K562 (cell line): ENCODE measurements at regions not wholly inside any gene's neighbourhood (a gene's known extent, or its start where the extent isn't known, plus 50 kb on each side); places are given as distances from the start of the nearest gene placed in this dataset.

Experiments
- ATAC-seq: fragments of 200-7000 bp; cut with Tn5 transposase; 3 replicates; pipeline ENCODE4 v1.9.1; 2020; ENCODE audit warnings: moderate library complexity
- BruUV-seq: library from RNA; stranded (reverse); fragments of 400-500 nt; replicated peaks from 2 replicates; lab custom pipeline; 2021; lab: Mats Ljungman, UMichigan
- CTCF ChIA-PET: fragments of 300-600 bp; formaldehyde crosslinking; extraction: SDS; loops from one replicate; lab custom pipeline; 2021; ENCODE audit warnings: low intra/inter-chr PET ratio; lab: Yijun Ruan, JAX
- POLR2A ChIA-PET: fragments of 300-600, 350-650 bp; sonication (Branson Sonifier 250); formaldehyde crosslinking; extraction: SDS; loops from one replicate; lab custom pipeline; 2021; ENCODE audit warnings: antibody characterized with exemption, inconsistent platforms; lab: Yijun Ruan, JAX
- DNase-seq, 4 experiments: peaks; one replicate each; pipeline versions ENCODE4 v3.0.0 to v3.0.0-alpha.2; 2011 to 2018; ENCODE audit warnings: low spot score in 3 of 4, mixed read lengths in 3 of 4; ENCODE audit errors: extremely low read depth in 1 of 4
- FAIRE-seq: peaks from 2 replicates; lab custom pipeline; 2011; peaks lifted over from hg19 to GRCh38; lab: Jason Lieb, UNC
- H2AFZ ChIP-seq: 2 replicates; pipeline ENCODE4 v1.6.0; 2011; ENCODE audit warnings: low read depth, low read length, control low read depth, inconsistent platforms
- H3K27ac ChIP-seq: fragments of 200-600 bp; 3 replicates; pipeline ENCODE4 v1.8.0; 2011; ENCODE audit warnings: low read depth, mild to moderate bottlenecking, control low read depth, inconsistent platforms, low read length, moderate library complexity, mixed read lengths; ENCODE audit errors: extremely low read depth
- H3K27me3 ChIP-seq, 2 experiments: fragments of 300-600 bp in 1 of 2; 2 replicates in 1 of 2; 3 replicates in 1 of 2; pipeline versions ENCODE4 v1.6.0 to v1.8.0; 2011; ENCODE audit warnings: inconsistent platforms in 2 of 2, low read length in 2 of 2, mild to moderate bottlenecking in 1 of 2, mixed read lengths in 1 of 2, moderate library complexity in 1 of 2; ENCODE audit not compliant: control insufficient read depth in 2 of 2, insufficient read depth in 2 of 2
- H3K36me3 ChIP-seq: fragments of 300-600 bp; 3 replicates; pipeline ENCODE4 v1.8.0; 2011; ENCODE audit warnings: mild to moderate bottlenecking, low read length, inconsistent platforms; ENCODE audit not compliant: control insufficient read depth, insufficient read depth
- H3K4me1 ChIP-seq, 2 experiments: fragments of 200-600 bp in 1 of 2; replicated peaks in 1 of 2; 2 replicates in 1 of 2; 3 replicates in 1 of 2; pipeline versions ENCODE4 v1.5.1 to v1.8.0; 2011; ENCODE audit warnings: inconsistent platforms in 2 of 2, low read length in 2 of 2, mild to moderate bottlenecking in 1 of 2, mixed read lengths in 1 of 2, moderate library complexity in 1 of 2; ENCODE audit not compliant: control insufficient read depth in 2 of 2, insufficient read depth in 2 of 2
- H3K4me2 ChIP-seq: 2 replicates; pipeline ENCODE4 v1.6.1; 2011; ENCODE audit warnings: low read length, control low read depth, inconsistent platforms, mixed read lengths; ENCODE audit not compliant: insufficient read depth
- H3K4me3 ChIP-seq: fragments of 200-600 bp; sonication (generic), shearing (Covaris generic); 2 replicates; pipeline ENCODE4 v1.5.1; 2016; ENCODE audit warnings: control low read depth, inconsistent platforms
- H3K79me2 ChIP-seq: fragments of 200-600 bp; 3 replicates; pipeline ENCODE4 v1.8.0; 2011; ENCODE audit warnings: low read length, inconsistent platforms; ENCODE audit not compliant: control insufficient read depth, insufficient read depth
- H3K9ac ChIP-seq, 2 experiments: 2 replicates each; pipeline versions ENCODE4 v1.6.0 to v1.6.1; 2011; ENCODE audit warnings: low read depth in 2 of 2, low read length in 2 of 2, control low read depth in 1 of 2, inconsistent platforms in 1 of 2, mild to moderate bottlenecking in 1 of 2, mixed read lengths in 1 of 2; ENCODE audit not compliant: insufficient read depth in 1 of 2
- H3K9me1 ChIP-seq: one replicate; pipeline ENCODE4 v1.6.0; 2011; ENCODE audit warnings: inconsistent platforms, mild to moderate bottlenecking, low read length, moderate library complexity; ENCODE audit not compliant: control insufficient read depth, insufficient read depth
- H3K9me3 ChIP-seq: replicated peaks from 2 replicates; pipeline ENCODE4 v1.5.1; 2011; ENCODE audit warnings: low read depth, low read length, inconsistent platforms; ENCODE audit not compliant: control insufficient read depth, insufficient read depth
- H4K20me1 ChIP-seq: replicated peaks from 2 replicates; pipeline ENCODE4 v1.6.1; 2011; ENCODE audit warnings: low read length, inconsistent platforms, mixed read lengths; ENCODE audit not compliant: control insufficient read depth, insufficient read depth
- ARID3A ChIP-seq: IDR thresholded peaks from 2 replicates; pipeline ENCODE4 v1.6.1; 2012; ENCODE audit warnings: low read depth, low read length, improper control_type of control experiment, borderline replicate concordance
- BMI1 ChIP-seq: fragments of 150-350 bp; IDR thresholded peaks from 2 replicates; pipeline ENCODE4 v1.6.1; 2014; ENCODE audit warnings: low read length
- CREBBP ChIP-seq: IDR thresholded peaks from one replicate; pipeline ENCODE4 v1.6.1; 2012; ENCODE audit warnings: low read depth, mild to moderate bottlenecking, control low read depth, inconsistent platforms, low read length
- ETS1 ChIP-seq: conservative IDR thresholded peaks from 2 replicates; pipeline ENCODE4 v1.6.1; 2011; ENCODE audit warnings: low read depth, mild to moderate bottlenecking, low read length; ENCODE audit not compliant: control insufficient read depth
- HDAC2 ChIP-seq: fragments of 450-650 bp; IDR thresholded peaks from 2 replicates; pipeline ENCODE4 v1.6.1; 2016; ENCODE audit warnings: mild to moderate bottlenecking
- IRF2 ChIP-seq: sonication (generic); formaldehyde crosslinking; IDR thresholded peaks from 2 replicates; pipeline ENCODE4 v1.8.1; 2022; ENCODE audit warnings: mild to moderate bottlenecking, missing genetic modification reagents
- KDM5B ChIP-seq: fragments of 200-600 bp; sonication (generic); IDR thresholded peaks from 2 replicates; pipeline ENCODE4 v1.6.1; 2012; ENCODE audit warnings: low read depth, mild to moderate bottlenecking, moderate library complexity, low read length, control low read depth, inconsistent platforms; ENCODE audit not compliant: insufficient replicate concordance
- SRSF3 ChIP-seq: fragments of 200-400 bp; formaldehyde crosslinking; IDR thresholded peaks from 2 replicates; pipeline ENCODE4 v1.6.1; 2016; ENCODE audit warnings: mild to moderate bottlenecking, low read length, moderate library complexity; ENCODE audit not compliant: insufficient read depth
- ZNF197 ChIP-seq: fragments of 200-800 bp; sonication (Bioruptor generic); IDR thresholded peaks from 2 replicates; pipeline ENCODE4 v1.6.1; 2016; ENCODE audit warnings: low read depth, missing genetic modification characterization, missing compliant biosample characterization
- WGBS: fragments of 100-300 bp; shearing (Covaris generic); methylation state at CpG from one replicate; pipeline ENCODE4 v1.1.6; 2016; ENCODE audit warnings: low coverage, mixed read lengths; ENCODE audit not compliant: insufficient coverage; ENCODE audit errors: missing lambda C conversion rate; 5-methylcytosine and 5-hydroxymethylcytosine counted together
- in situ Hi-C: fragments of 300-500 bp; cut with MboI; formaldehyde crosslinking; loops from 4 replicates; pipeline ENCODE4 v1.15.0; 2018; ENCODE audit warnings: inconsistent platforms, mixed read lengths
- intact Hi-C: fragments of 100-400 bp; cut with micrococcal nuclease; formaldehyde crosslinking; loops from 2 replicates; pipeline ENCODE4 v1.14.2; 2022

GRCh38 chr1:29524285-29525065 is 288.2 kb downstream of the PTPRU start:
- intact Hi-C loops: no loop called here
- Histone ChIP-seq H3K36me3 (no peaks in the 10 kb centered on the region), H3K4me1 (no peaks in the 10 kb centered on the region), H3K9ac (no peak overlapping the region), H3K4me3 (no peak overlapping the region), H3K4me2 (no peak overlapping the region), H4K20me1 (no peaks in the 10 kb centered on the region), H3K79me2 (no peaks in the 10 kb centered on the region), H3K27ac (no peak overlapping the region), H3K27me3 (peaks cover 8 to 34% of the 10 kb centered on the region in 2 experiments; a peak in 3 of 5 replicates), H2AFZ (no peak overlapping the region), H3K9me3 (no peaks in the 10 kb centered on the region), H3K9me1 (no peaks in the 10 kb centered on the region)
- ChIA-PET CTCF (no interaction called here), POLR2A (interaction anchor here (0.6 kb wide), 1 partner anchor 1867 kb away, joined by 3 read pairs; no protein-coding TSS in a partner anchor)
- TF ChIP-seq SRSF3: no peak
- ATAC-seq (no peak), DNase-seq (no peak), FAIRE-seq (no peak)
- under 1% methylated on average over 23 of the region's 23 CpGs for WGBS
- in situ Hi-C loops: no loop called here
- no TSS peak for BruUV-seq

GRCh38 chr1:29523576-29523975 is 287.3 kb downstream of the PTPRU start:
- no peak for ATAC-seq
- BruUV-seq: no TSS peak
- Histone ChIP-seq H4K20me1 (no peaks in the 10 kb centered on the region), H3K4me3 (no peak overlapping the region), H3K4me2 (no peak overlapping the region), H3K27ac (no peak overlapping the region), H3K9me3 (no peaks in the 10 kb centered on the region), H3K36me3 (no peaks in the 10 kb centered on the region), H3K9me1 (no peaks in the 10 kb centered on the region), H3K27me3 (peaks cover 8 to 34% of the 10 kb centered on the region in 2 experiments; a peak in 3 of 5 replicates), H2AFZ (no peak overlapping the region), H3K9ac (no peak overlapping the region), H3K79me2 (no peaks in the 10 kb centered on the region), H3K4me1 (no peaks in the 10 kb centered on the region)
- intact Hi-C loops: no loop called here
- WGBS: 2% methylated on average over 10 of the region's 10 CpGs
- no peak for DNase-seq
- in situ Hi-C loops: no loop called here
- ChIA-PET POLR2A (interaction anchor here (0.8 kb wide), 1 partner anchor 10 kb away, joined by 3 read pairs; no protein-coding TSS in a partner anchor), CTCF (no interaction called here)
- FAIRE-seq: no peak
- no peak for TF ChIP-seq IRF2 (CRISPR knock-in tag)
- no peak for TF ChIP-seq BMI1
- no peak for TF ChIP-seq ETS1
- no peak for TF ChIP-seq CREBBP
- no peak for TF ChIP-seq HDAC2
- no peak for TF ChIP-seq ZNF197 (CRISPR knock-in tag)
- TF ChIP-seq KDM5B: no peak
- TF ChIP-seq ARID3A: no peak
